ENCODE measurements at regions not wholly inside any gene's neighbourhood (a gene's known extent, or its start where the extent isn't known, plus 50 kb on each side); places are given as distances from the start of the nearest gene placed in this dataset.
A peak's percentile ranks its signal among the peaks of the same experiment; 100 is the strongest.

DNA sequence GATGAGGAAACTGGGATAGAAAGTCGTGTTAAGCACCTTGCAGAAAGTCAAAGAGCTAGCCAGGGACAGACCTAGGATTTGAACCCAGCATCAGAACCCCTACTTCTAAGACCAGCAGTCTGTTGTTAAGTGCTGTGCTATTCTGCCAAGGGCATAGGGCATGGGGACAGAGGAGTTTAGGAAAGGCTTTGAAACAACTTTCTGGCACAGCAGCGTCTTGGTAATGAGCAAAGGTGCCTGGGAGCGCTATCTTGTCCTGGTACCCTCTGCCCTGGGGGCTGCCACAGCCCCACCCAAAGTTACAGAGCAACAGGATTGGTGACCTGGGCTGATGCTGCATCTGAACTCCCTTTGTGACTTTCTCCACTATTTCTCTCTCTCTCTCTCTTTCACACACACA, 1108.1 kb downstream of the BCL11B start:
- no peaks in the 10 kb centered on the region for H3K27me3 Mint-ChIP-seq
- DNase-seq = no peak
- peaks cover 13% of the 10 kb centered on the region for H3K9me3 Mint-ChIP-seq
- H3K36me3 Mint-ChIP-seq (ENCODE audit: low read depth) = peaks cover 20% of the 10 kb centered on the region
- peak overlapping the region; percentile 58 for H3K4me3 Mint-ChIP-seq
- peaks cover 84% of the 10 kb centered on the region for H3K4me1 Mint-ChIP-seq (ENCODE audit: low read depth)
- peak overlapping the region; percentile 63 for H3K27ac Mint-ChIP-seq

DNA sequence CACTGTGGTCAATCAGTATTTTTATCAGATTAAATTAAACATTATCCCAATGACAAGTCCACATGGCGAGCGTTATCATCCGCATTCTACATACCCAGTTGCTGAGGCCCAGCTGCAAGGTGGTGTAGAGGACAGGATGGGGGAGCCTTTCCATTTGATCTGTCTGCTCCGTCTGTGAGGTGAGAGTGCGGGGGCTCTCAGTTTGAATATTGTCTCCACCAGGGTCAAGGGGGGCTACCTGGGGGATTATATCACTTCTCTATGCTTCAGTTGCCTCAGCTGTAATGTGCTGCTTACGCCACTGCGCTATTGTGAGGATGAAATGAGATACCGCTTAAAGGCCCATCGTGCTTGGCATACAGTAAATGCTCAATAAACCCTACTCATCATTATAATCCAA, 1106.0 kb downstream of the BCL11B start:
- Mint-ChIP-seq H3K27me3 (no peaks in the 10 kb centered on the region), H3K4me3 (peak overlapping the region; percentile 58), H3K36me3 (ENCODE audit: low read depth) (peaks cover 29% of the 10 kb centered on the region), H3K27ac (peak overlapping the region; percentile 98), H3K4me1 (ENCODE audit: low read depth) (peaks cover 87% of the 10 kb centered on the region), H3K9me3 (peaks cover 20% of the 10 kb centered on the region)
- no peak for DNase-seq

DNA sequence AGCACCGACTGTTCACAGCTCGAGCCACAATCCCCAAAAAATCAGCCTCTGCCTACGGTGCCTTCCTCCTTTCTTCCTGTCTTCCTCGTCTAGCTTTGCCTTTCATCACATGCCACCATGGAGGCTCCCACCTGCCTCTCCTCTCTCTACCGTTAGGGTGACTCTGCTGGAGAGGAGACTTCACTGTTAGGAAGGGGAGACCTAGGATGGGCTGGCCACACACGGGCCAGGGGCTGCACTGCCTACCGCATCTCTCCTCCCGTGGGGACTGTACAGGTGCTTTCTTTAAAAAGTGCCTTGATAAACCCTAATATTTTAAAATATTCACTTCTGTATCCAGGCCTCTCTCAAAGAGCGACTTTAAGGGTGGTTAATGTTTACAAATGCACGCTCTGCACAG, 1104.7 kb downstream of the BCL11B start:
- DNase-seq = no peak
- Mint-ChIP-seq H3K36me3 (ENCODE audit: low read depth) (peaks cover 29% of the 10 kb centered on the region), H3K4me1 (ENCODE audit: low read depth) (peaks cover 94% of the 10 kb centered on the region), H3K27ac (peak overlapping the region; percentile 98), H3K4me3 (peak overlapping the region; percentile 30), H3K9me3 (peaks cover 20% of the 10 kb centered on the region), H3K27me3 (no peaks in the 10 kb centered on the region)

DNA sequence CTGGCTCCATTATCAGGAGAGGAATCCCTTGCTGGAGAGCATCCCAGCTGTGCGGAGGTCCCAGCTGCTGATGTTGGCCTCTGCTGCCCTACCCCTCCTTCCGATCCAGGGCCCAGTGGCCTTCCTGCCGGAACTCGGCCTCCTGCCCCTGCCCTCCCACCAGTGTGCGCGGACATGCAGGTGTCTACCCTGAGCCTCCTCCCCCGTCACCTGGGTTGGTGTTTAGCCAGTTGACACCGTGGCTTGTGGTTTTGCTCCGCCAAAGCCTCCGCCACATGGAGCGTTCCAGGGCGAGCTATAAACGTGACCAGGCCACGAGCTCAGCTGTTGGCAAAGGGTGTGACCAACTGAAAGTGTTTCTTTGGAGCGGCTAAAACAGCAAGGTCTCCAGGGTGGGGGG, 1104.3 kb downstream of the BCL11B start:
- H3K27ac Mint-ChIP-seq = peak overlapping the region; percentile 98
- H3K4me1 Mint-ChIP-seq (ENCODE audit: low read depth) = peaks cover 96% of the 10 kb centered on the region
- H3K4me3 Mint-ChIP-seq = peak overlapping the region; percentile 30
- DNase-seq = peak; percentile 71
- no peaks in the 10 kb centered on the region for H3K27me3 Mint-ChIP-seq
- H3K9me3 Mint-ChIP-seq = peaks cover 20% of the 10 kb centered on the region
- H3K36me3 Mint-ChIP-seq (ENCODE audit: low read depth) = peaks cover 29% of the 10 kb centered on the region

DNA sequence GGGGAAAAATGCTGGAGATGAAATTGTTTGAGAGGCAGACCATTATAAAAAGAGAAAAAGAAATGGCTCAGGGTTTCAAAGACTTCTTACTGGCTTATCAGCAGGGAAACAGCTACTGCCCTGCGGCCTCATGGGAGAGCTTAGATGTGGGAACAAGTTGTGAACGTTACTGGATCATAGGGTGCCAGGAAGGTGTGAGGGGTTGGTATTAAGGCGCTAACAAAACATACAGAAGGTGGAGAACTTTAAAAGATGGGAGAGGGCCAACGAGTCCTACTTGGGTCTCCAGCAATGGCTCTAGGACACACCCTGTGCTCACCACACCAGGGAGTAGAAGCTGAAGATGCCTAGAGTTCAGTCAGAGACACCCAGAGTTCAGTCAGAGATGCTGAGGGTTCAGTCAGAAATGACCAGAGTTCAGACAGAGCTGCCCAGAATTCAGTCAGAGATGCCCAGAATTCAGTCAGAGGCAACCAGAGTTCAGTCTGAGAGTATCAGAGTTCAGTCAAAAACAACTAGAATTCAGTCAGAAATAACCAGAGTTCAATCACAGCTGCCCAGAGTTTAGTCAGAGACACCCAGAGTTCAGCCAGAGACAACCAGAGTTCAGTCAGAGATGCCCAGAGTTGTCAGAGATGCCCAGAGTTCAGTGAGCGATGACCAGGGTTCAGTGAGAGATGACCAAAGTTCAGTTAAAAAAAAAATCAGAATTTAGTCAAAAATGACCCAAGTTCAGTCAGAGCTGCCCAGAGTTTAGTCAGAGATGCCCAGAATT, 1103.6 kb downstream of the BCL11B start:
- Mint-ChIP-seq H3K27me3 (no peaks in the 10 kb centered on the region), H3K27ac (peak overlapping the region; percentile 98), H3K9me3 (peaks cover 20% of the 10 kb centered on the region), H3K4me1 (ENCODE audit: low read depth) (peaks cover 97% of the 10 kb centered on the region), H3K36me3 (ENCODE audit: low read depth) (peaks cover 29% of the 10 kb centered on the region), H3K4me3 (peak overlapping the region; percentile 65)
- DNase-seq = no peak

DNA sequence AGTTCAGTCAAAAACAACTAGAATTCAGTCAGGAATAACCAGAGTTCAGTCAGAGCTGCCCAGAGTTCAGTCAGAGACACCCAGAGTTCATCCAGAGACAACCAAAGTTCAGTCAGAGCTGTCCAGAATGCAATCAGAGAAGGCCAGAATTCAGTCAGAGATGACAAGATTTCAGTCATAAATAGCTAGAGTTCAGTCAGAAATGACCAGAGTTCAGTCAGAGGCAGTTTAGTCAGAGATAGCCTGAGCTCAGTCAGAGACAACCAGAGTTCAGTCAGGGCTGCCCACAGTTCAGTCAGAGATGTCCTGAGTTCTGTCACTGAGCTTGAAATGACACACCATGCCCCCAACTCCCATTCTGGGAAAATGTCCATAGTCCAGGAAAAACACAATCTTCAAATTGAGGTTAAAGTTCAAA, 1102.8 kb downstream of the BCL11B start:
- H3K36me3 Mint-ChIP-seq (ENCODE audit: low read depth) = peaks cover 29% of the 10 kb centered on the region
- H3K4me3 Mint-ChIP-seq = peak overlapping the region; percentile 65
- peaks cover 20% of the 10 kb centered on the region for H3K9me3 Mint-ChIP-seq
- peak overlapping the region; percentile 98 for H3K27ac Mint-ChIP-seq
- no peaks in the 10 kb centered on the region for H3K27me3 Mint-ChIP-seq
- DNase-seq = no peak
- H3K4me1 Mint-ChIP-seq (ENCODE audit: low read depth) = peaks cover 99% of the 10 kb centered on the region

DNA sequence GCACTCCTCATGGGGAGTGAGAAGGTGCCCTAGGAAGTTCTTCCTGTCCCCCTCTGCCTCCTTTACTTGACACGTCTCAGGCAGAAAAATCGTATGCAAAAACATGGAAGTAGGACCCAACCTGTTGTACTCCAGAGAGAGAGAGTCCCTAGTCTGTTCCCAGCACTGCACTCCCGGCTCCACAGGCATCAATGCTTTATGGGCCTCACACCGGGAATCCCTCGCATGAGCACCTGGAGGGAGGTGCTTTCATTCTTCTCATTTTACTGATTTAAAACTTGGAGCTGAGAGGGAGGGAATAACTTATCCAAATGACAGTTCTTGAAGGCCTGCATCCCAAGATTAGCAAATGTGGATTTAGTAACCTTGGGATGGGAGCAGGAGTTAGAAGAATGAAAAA, 1101.4 kb downstream of the BCL11B start:
- H3K9me3 Mint-ChIP-seq = peaks cover 20% of the 10 kb centered on the region
- H3K36me3 Mint-ChIP-seq (ENCODE audit: low read depth) = peaks cover 30% of the 10 kb centered on the region
- H3K4me1 Mint-ChIP-seq (ENCODE audit: low read depth) = peaks cover 99% of the 10 kb centered on the region
- peak overlapping the region; percentile 98 for H3K27ac Mint-ChIP-seq
- H3K4me3 Mint-ChIP-seq = no peak overlapping the region
- DNase-seq = no peak
- H3K27me3 Mint-ChIP-seq = no peaks in the 10 kb centered on the region

DNA sequence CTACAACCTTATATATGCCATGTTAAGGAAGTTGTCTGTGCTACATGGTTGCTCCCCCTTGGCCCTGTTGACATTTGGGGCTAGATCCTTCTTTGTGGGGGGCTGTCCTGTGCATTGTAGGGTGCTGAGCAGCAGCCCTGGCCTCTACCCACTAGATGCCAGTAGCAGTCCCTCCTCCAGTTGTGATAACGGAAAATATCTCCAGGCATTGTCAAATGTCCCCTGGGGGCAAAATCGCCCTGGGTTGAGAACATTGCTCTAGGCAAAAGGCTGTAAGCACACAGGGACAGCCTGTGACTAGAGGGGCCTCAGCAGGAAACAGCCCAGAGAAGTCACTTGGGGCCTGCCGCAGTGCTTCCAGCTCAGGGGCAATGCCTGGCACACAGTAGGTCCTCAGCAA, 1100.3 kb downstream of the BCL11B start:
- Mint-ChIP-seq H3K4me1 (ENCODE audit: low read depth) (peaks cover 99% of the 10 kb centered on the region), H3K9me3 (peaks cover 15% of the 10 kb centered on the region), H3K36me3 (ENCODE audit: low read depth) (peaks cover 22% of the 10 kb centered on the region), H3K27ac (peak overlapping the region; percentile 98), H3K27me3 (no peaks in the 10 kb centered on the region), H3K4me3 (no peak overlapping the region)
- DNase-seq = peak; percentile 58

DNA sequence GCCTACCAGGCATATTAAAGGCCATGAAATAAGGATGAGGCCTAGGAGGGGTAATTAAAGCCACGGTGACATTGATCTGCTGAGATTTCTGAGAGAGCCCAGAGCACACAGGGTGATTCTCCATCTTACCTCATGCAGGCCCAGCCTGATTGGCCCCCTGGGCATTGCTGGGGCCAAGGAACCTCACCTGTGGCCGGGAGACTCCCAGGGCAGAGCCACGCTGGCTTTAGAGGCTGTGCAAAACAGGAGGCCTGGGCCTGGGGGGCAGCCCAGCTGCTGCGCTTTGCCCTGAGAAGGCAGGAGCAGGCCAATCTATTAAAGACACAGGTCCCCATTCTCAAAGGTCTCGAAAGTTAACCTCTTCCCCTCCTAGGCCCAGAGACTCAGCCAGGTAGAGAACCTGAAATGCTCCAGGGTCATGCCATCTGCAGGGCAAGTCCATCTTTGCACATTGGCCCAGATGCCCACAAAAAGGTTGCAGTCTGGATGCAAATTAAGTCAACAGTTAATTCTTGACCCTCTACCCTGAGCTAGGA, 1099.7 kb downstream of the BCL11B start:
- peak overlapping the region; percentile 98 for H3K27ac Mint-ChIP-seq
- DNase-seq = peak; percentile 51
- no peaks in the 10 kb centered on the region for H3K27me3 Mint-ChIP-seq
- H3K36me3 Mint-ChIP-seq (ENCODE audit: low read depth) = peaks cover 21% of the 10 kb centered on the region
- H3K4me3 Mint-ChIP-seq = no peak overlapping the region
- peaks cover 99% of the 10 kb centered on the region for H3K4me1 Mint-ChIP-seq (ENCODE audit: low read depth)
- H3K9me3 Mint-ChIP-seq = peaks cover 15% of the 10 kb centered on the region

DNA sequence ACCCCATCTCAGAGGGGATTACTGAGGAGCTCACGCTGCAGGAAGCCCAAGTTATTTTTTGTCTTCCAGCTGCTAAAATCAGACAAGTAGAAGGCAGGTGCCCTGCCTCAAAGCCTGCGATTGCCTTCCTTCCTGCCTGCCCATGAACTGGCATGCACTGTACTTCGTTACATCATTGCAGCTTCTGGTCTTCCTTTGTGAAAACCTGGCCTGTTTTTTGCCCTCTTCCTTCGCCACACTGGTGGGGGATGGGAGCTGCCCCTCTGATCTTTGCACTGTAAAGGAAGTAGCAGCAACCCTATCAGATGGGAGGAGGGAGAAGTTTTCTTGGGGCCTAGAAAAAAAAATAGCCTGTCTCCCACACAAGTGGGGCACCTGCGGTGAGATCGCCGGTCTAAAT, 1098.7 kb downstream of the BCL11B start:
- Mint-ChIP-seq H3K4me3 (peak overlapping the region; percentile 38), H3K36me3 (ENCODE audit: low read depth) (peaks cover 17% of the 10 kb centered on the region), H3K4me1 (ENCODE audit: low read depth) (peaks cover 99% of the 10 kb centered on the region), H3K27ac (peak overlapping the region; percentile 98), H3K27me3 (no peaks in the 10 kb centered on the region), H3K9me3 (peaks cover 13% of the 10 kb centered on the region)
- peak; percentile 67 for DNase-seq

DNA sequence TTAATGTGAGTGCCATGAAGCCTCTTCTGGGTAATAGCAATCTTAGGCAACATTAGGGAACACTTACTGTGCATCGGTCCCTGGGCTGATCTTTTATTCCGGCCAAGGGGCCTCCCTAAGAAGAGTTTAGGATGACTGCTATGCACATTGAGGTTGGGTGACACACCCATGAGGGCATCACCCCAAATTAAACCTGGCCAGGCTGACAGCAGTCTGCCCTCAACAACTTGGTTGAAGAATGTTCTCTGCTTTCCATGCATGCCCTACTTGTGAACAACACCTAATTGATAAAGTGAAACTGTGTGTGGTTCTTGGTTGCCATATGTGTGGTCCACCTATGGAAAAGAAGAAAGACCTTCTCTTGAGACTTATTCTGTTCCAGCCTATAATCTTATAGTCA, 1098.0 kb downstream of the BCL11B start:
- peak overlapping the region; percentile 98 for H3K27ac Mint-ChIP-seq
- H3K36me3 Mint-ChIP-seq (ENCODE audit: low read depth) = peaks cover 12% of the 10 kb centered on the region
- no peaks in the 10 kb centered on the region for H3K27me3 Mint-ChIP-seq
- H3K4me3 Mint-ChIP-seq = peak overlapping the region; percentile 38
- DNase-seq = peak; percentile 53
- H3K9me3 Mint-ChIP-seq = peaks cover 5% of the 10 kb centered on the region
- H3K4me1 Mint-ChIP-seq (ENCODE audit: low read depth) = peaks cover 98% of the 10 kb centered on the region

DNA sequence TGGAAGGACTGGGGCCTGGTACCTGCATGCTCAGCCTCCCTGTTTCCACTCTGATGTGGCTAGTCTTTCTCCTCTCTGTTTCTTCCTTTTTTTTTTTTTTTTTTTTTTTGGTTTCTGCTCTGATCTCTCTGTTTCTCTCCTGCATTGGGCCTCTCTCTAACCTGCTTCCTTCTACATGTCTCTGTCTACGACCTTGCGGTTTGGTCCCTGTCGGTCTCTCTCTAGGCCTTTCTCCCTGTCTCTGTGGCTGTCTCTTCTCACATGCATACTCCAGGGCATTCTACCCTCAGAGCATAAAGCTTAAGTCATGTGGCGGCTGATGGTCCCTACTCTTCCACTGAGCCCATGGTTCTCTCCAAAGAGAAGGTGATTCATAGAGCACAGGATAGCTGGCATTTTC, 1096.6 kb downstream of the BCL11B start:
- Mint-ChIP-seq H3K27me3 (no peaks in the 10 kb centered on the region), H3K36me3 (ENCODE audit: low read depth) (peaks cover 15% of the 10 kb centered on the region), H3K4me1 (ENCODE audit: low read depth) (peaks cover 98% of the 10 kb centered on the region), H3K4me3 (peak overlapping the region; percentile 49), H3K9me3 (no peaks in the 10 kb centered on the region), H3K27ac (peak overlapping the region; percentile 98)
- peak; percentile 62 for DNase-seq

DNA sequence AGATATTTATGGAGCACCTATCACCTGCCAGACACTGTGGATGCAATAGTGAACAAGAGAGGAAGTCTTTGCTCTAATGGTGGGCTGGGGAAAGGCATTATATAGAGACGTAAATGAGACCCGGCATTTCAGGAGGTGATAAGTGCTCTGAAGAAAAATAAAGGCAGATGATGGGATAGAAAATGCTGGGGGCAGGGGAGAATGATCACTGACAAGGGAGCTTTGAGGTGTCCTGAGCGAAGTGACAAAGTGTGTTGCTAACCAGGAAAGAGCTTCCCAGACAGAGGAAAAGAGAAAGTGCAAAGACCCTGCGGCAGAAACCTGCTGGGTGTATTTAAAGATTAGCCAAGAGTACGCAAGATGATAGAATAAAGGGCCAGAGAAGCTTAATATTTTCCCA, 1096.1 kb downstream of the BCL11B start:
- no peaks in the 10 kb centered on the region for H3K27me3 Mint-ChIP-seq
- peaks cover 15% of the 10 kb centered on the region for H3K36me3 Mint-ChIP-seq (ENCODE audit: low read depth)
- H3K9me3 Mint-ChIP-seq = peaks cover 2% of the 10 kb centered on the region
- H3K4me1 Mint-ChIP-seq (ENCODE audit: low read depth) = peaks cover 97% of the 10 kb centered on the region
- DNase-seq = no peak
- peak overlapping the region; percentile 49 for H3K4me3 Mint-ChIP-seq
- H3K27ac Mint-ChIP-seq = peak overlapping the region; percentile 98

DNA sequence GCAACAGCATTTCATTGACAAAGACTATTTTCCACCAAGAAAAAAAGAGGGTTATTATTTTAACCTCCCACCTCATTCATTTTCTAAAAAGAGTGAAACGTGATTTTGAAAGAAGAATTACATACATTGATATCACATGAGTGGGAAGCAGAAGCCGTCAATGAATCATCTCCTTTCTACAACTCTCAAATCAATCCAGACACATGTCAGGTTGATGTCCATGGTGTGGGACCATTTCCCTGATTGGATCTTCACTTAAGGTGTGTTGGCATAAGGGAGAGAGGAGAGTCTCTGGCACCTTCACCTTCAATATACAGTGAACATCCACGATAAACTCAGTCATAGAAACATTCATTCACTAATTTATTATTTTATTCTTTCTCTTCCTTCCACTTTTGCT, 1095.1 kb downstream of the BCL11B start:
- Mint-ChIP-seq H3K9me3 (peaks cover 6% of the 10 kb centered on the region), H3K4me3 (peak overlapping the region; percentile 61), H3K27ac (peak overlapping the region; percentile 98), H3K4me1 (ENCODE audit: low read depth) (peaks cover 97% of the 10 kb centered on the region), H3K36me3 (ENCODE audit: low read depth) (peaks cover 16% of the 10 kb centered on the region), H3K27me3 (no peaks in the 10 kb centered on the region)
- no peak for DNase-seq

DNA sequence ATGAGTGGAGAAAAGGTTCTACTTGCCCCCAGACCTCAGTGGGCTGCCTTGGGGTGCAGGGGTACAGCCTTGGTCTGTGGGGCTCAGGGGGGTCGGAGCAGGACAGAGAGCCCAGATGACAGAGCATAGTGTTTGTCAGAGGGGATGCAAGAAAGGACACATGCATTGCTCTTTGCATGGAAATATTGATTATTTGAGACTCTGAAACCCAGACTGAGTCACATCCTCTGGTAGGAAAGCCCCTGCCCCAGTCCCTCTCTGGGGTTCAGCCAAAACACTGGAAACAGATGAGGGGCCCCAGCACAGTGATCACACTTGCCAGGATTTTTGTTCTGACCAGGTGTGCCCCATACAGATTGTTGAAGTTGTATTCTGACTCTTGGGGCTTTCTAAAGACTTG, 1094.4 kb downstream of the BCL11B start:
- Mint-ChIP-seq H3K4me1 (ENCODE audit: low read depth) (peaks cover 97% of the 10 kb centered on the region), H3K27ac (peak overlapping the region; percentile 98)

More for the DNA sequence above, 1094.4 kb downstream of the BCL11B start:
- H3K36me3 Mint-ChIP-seq (ENCODE audit: low read depth) = peaks cover 16% of the 10 kb centered on the region
- DNase-seq = peak; percentile 80
- H3K4me3 Mint-ChIP-seq = peak overlapping the region; percentile 61
- H3K27me3 Mint-ChIP-seq = no peaks in the 10 kb centered on the region
- peaks cover 6% of the 10 kb centered on the region for H3K9me3 Mint-ChIP-seq
